ENCODE measurements at regions not wholly inside any gene's neighbourhood (a gene's known extent, or its start where the extent isn't known, plus 50 kb on each side); places are given as distances from the start of the nearest gene placed in this dataset.

GRCh38 chr3:68482565-68482964 lies 449.8 kb downstream of the TAFA4 start:
- H3K4me3 ChIP-seq (ENCODE audit: low read depth in 1 of 2, low read length in 2 of 2) = no peak overlapping the region

GRCh38 chr3:68479779-68480178 lies 452.6 kb downstream of the TAFA4 start:
- Histone ChIP-seq H3K27me3 (ENCODE audit: control insufficient read depth in 1 of 2, insufficient read depth in 2 of 2, low read length in 2 of 2) (no peaks in the 10 kb centered on the region), H3K36me3 (ENCODE audit: control insufficient read depth in 2 of 2, insufficient read depth in 2 of 2, low read length in 1 of 2) (no peaks in the 10 kb centered on the region), H3K9me3 (ENCODE audit: control insufficient read depth in 2 of 2, insufficient read depth in 1 of 2, low read depth in 1 of 2, low read length in 1 of 2) (no peaks in the 10 kb centered on the region), H3K4me1 (ENCODE audit: control insufficient read depth in 2 of 2, insufficient read depth in 2 of 2, low read length in 1 of 2) (no peaks in the 10 kb centered on the region), H3K27ac (ENCODE audit: low read depth in 2 of 2, low read length in 1 of 2) (no peak overlapping the region), H3K4me3 (ENCODE audit: low read depth in 1 of 2, low read length in 2 of 2) (no peak overlapping the region)
- 81 to 82% methylated on average over 3 of the region's 3 CpGs for WGBS, 2 donors

More at GRCh38 chr3:68482565-68482964, 449.8 kb downstream of the TAFA4 start:
- H3K27ac ChIP-seq (ENCODE audit: low read depth in 2 of 2, low read length in 1 of 2) = no peak overlapping the region
- no peaks in the 10 kb centered on the region for H3K27me3 ChIP-seq (ENCODE audit: control insufficient read depth in 1 of 2, insufficient read depth in 2 of 2, low read length in 2 of 2)
- H3K4me1 ChIP-seq (ENCODE audit: control insufficient read depth in 2 of 2, insufficient read depth in 2 of 2, low read length in 1 of 2) = no peaks in the 10 kb centered on the region
- H3K36me3 ChIP-seq (ENCODE audit: control insufficient read depth in 2 of 2, insufficient read depth in 2 of 2, low read length in 1 of 2) = no peaks in the 10 kb centered on the region
- 46 to 47% methylated on average over 2 of the region's 2 CpGs for WGBS, 2 donors
- H3K9me3 ChIP-seq (ENCODE audit: control insufficient read depth in 2 of 2, insufficient read depth in 1 of 2, low read depth in 1 of 2, low read length in 1 of 2) = no peaks in the 10 kb centered on the region

DNA sequence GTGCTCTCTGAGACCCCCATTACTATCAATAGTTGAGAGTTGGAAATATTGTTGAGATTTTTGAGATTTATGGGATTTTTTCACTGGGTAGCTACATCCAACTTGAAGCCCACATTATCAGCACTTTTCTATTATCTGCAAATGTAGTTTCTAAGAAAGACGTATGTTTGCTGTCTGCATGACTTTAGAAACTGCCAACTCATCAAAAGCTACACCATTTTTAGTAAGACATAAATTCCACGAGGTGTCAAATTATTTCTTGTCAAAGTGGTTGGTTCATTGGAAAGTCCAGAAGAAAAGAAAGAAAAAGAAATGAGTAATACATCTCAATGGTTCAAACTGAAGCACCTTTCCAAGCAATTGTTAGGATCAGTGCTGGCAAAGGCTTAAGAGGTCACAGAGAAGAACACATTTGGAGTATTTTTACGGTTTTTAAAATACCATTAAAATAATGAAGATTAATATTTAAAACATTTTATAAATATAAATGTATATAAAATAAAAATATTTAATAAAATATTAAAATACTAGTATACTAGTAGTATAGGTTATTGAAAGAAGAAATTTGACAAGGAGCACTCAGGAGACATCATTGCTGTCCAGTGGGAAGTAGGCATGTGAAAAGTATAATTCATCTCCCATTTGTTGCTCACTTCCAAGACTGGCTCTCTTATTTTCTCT lies 463.5 kb downstream of the TAFA4 start:
- WGBS, 2 donors = 68 to 72% methylated on average over 3 of the region's 3 CpGs
- H3K4me1 ChIP-seq (ENCODE audit: control insufficient read depth in 2 of 2, insufficient read depth in 2 of 2, low read length in 1 of 2) = no peaks in the 10 kb centered on the region
- no peaks in the 10 kb centered on the region for H3K27me3 ChIP-seq (ENCODE audit: control insufficient read depth in 1 of 2, insufficient read depth in 2 of 2, low read length in 2 of 2)
- no peak overlapping the region for H3K27ac ChIP-seq (ENCODE audit: low read depth in 2 of 2, low read length in 1 of 2)
- no peaks in the 10 kb centered on the region for H3K36me3 ChIP-seq (ENCODE audit: control insufficient read depth in 2 of 2, insufficient read depth in 2 of 2, low read length in 1 of 2)
- no peak overlapping the region for H3K4me3 ChIP-seq (ENCODE audit: low read depth in 1 of 2, low read length in 2 of 2)
- peaks cover 0 to 2% of the 10 kb centered on the region in 2 donors for H3K9me3 ChIP-seq (ENCODE audit: control insufficient read depth in 2 of 2, insufficient read depth in 1 of 2, low read depth in 1 of 2, low read length in 1 of 2)

DNA sequence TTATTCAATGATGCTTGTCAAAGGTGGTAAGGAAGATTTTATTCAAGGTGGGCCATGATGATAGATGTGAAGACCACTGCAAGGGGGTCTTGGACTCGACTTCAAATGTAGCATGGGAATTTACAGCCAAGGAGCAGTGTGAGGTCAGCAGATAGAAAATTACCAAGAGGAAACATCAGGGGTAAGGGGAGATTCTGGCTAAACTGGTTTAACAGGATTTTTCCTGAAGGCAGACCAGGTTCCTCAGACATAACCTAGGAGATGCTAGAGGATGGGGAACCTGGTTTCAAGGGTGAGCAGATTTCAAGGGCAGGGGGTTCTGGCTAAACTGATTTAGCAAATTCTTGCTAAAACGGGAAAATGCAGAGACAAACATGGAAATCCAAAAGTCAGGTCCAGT lies 464.9 kb downstream of the TAFA4 start:
- Histone ChIP-seq H3K27me3 (ENCODE audit: control insufficient read depth in 1 of 2, insufficient read depth in 2 of 2, low read length in 2 of 2) (no peaks in the 10 kb centered on the region), H3K4me3 (ENCODE audit: low read depth in 1 of 2, low read length in 2 of 2) (no peak overlapping the region), H3K36me3 (ENCODE audit: control insufficient read depth in 2 of 2, insufficient read depth in 2 of 2, low read length in 1 of 2) (no peaks in the 10 kb centered on the region), H3K27ac (ENCODE audit: low read depth in 2 of 2, low read length in 1 of 2) (no peak overlapping the region), H3K4me1 (ENCODE audit: control insufficient read depth in 2 of 2, insufficient read depth in 2 of 2, low read length in 1 of 2) (no peaks in the 10 kb centered on the region), H3K9me3 (ENCODE audit: control insufficient read depth in 2 of 2, insufficient read depth in 1 of 2, low read depth in 1 of 2, low read length in 1 of 2) (peaks cover 0 to 2% of the 10 kb centered on the region in 2 donors)
- 50 to 59% methylated on average over 2 of the region's 2 CpGs for WGBS, 2 donors

- Histone ChIP-seq H3K36me3 (ENCODE audit: control insufficient read depth in 2 of 2, insufficient read depth in 2 of 2, low read length in 1 of 2) (no peaks in the 10 kb centered on the region), H3K27ac (ENCODE audit: low read depth in 2 of 2, low read length in 1 of 2) (no peak overlapping the region), H3K4me1 (ENCODE audit: control insufficient read depth in 2 of 2, insufficient read depth in 2 of 2, low read length in 1 of 2) (no peaks in the 10 kb centered on the region), H3K9me3 (ENCODE audit: control insufficient read depth in 2 of 2, insufficient read depth in 1 of 2, low read depth in 1 of 2, low read length in 1 of 2) (no peaks in the 10 kb centered on the region), H3K4me3 (ENCODE audit: low read depth in 1 of 2, low read length in 2 of 2) (no peak overlapping the region), H3K27me3 (ENCODE audit: control insufficient read depth in 1 of 2, insufficient read depth in 2 of 2, low read length in 2 of 2) (no peaks in the 10 kb centered on the region)
- 54 to 61% methylated on average over 2 of the region's 2 CpGs for WGBS, 2 donors
Measured at GRCh38 chr3:68458581-68458980, 473.8 kb downstream of the TAFA4 start.

DNA sequence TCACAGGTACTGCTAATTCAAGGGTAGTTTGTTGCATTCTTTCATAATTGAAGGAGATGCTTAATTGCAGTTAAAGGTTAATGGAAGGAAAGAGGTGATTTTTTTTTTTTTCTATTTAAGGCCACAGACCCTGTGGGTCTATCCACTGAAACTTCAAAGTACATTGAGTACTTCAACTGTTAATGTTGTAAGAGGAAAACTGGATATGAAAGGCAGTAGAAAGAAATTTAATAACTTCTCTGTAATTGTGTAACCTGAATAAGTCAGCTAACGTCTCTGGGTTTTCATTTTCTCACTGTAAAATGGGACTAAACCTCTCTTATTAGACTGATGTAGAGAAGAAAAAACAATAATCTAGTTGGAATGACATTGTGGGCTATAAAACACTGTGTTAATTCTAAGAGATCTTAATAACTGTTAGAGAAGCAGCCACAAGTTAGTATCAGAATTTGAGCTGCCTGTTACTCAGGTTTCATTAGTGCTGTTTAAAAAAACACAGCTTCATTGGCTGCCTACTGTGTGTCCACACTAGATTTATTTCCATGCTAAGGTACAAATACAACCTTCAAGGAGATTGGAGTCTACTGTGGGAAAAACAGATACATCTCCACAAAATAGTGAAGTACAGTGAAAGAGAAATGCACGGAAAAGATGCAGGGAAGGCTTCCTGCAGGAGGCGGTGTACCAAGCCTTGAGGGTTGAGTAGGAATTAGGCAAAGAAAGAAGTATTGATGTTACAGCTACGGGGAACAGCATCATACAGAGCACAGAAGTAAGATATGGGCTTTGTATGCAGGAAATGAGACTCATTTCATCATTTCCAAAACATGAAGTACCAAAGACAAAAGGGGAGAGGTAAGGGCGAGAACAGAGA lies 483.6 kb downstream of the TAFA4 start:
- no peaks in the 10 kb centered on the region for H3K36me3 ChIP-seq (ENCODE audit: control insufficient read depth in 2 of 2, insufficient read depth in 2 of 2, low read length in 1 of 2)
- no peaks in the 10 kb centered on the region for H3K27me3 ChIP-seq (ENCODE audit: control insufficient read depth in 1 of 2, insufficient read depth in 2 of 2, low read length in 2 of 2)
- H3K27ac ChIP-seq (ENCODE audit: low read depth in 2 of 2, low read length in 1 of 2) = no peak overlapping the region
- H3K9me3 ChIP-seq (ENCODE audit: control insufficient read depth in 2 of 2, insufficient read depth in 1 of 2, low read depth in 1 of 2, low read length in 1 of 2) = no peaks in the 10 kb centered on the region
- WGBS, 2 donors = 75 to 76% methylated on average over 5 of the region's 5 CpGs
- no peaks in the 10 kb centered on the region for H3K4me1 ChIP-seq (ENCODE audit: control insufficient read depth in 2 of 2, insufficient read depth in 2 of 2, low read length in 1 of 2)
- no peak overlapping the region for H3K4me3 ChIP-seq (ENCODE audit: low read depth in 1 of 2, low read length in 2 of 2)

DNA sequence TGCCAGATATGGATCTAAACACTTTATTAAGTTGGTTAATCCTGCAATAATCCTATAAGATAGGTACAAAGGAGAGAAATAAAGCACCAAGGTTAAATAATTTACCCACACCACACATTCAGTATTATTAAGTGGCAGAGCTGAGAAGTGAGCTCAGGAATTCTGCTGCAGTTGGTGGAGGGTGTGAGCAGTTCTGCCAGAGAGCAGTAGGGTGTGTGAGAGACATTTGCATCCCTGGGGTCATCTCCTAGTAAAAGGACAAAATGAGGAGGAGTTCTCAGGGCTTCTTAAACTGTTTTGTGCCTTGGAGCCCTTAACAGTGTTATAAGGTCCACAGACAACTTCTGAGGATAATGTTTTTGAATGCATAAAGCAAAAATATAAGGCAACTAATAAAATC lies 484.5 kb downstream of the TAFA4 start:
- Histone ChIP-seq H3K9me3 (ENCODE audit: control insufficient read depth in 2 of 2, insufficient read depth in 1 of 2, low read depth in 1 of 2, low read length in 1 of 2) (no peaks in the 10 kb centered on the region), H3K27me3 (ENCODE audit: control insufficient read depth in 1 of 2, insufficient read depth in 2 of 2, low read length in 2 of 2) (no peaks in the 10 kb centered on the region), H3K4me3 (ENCODE audit: low read depth in 1 of 2, low read length in 2 of 2) (no peak overlapping the region), H3K36me3 (ENCODE audit: control insufficient read depth in 2 of 2, insufficient read depth in 2 of 2, low read length in 1 of 2) (no peaks in the 10 kb centered on the region), H3K4me1 (ENCODE audit: control insufficient read depth in 2 of 2, insufficient read depth in 2 of 2, low read length in 1 of 2) (no peaks in the 10 kb centered on the region), H3K27ac (ENCODE audit: low read depth in 2 of 2, low read length in 1 of 2) (no peak overlapping the region)

GRCh38 chr3:68441054-68441453 lies 491.3 kb downstream of the TAFA4 start:
- 72 to 82% methylated on average over 1 of the region's 1 CpG for WGBS, 2 donors
- Histone ChIP-seq H3K4me1 (ENCODE audit: control insufficient read depth in 2 of 2, insufficient read depth in 2 of 2, low read length in 1 of 2) (no peaks in the 10 kb centered on the region), H3K9me3 (ENCODE audit: control insufficient read depth in 2 of 2, insufficient read depth in 1 of 2, low read depth in 1 of 2, low read length in 1 of 2) (peaks cover 0 to 2% of the 10 kb centered on the region in 2 donors), H3K36me3 (ENCODE audit: control insufficient read depth in 2 of 2, insufficient read depth in 2 of 2, low read length in 1 of 2) (no peaks in the 10 kb centered on the region), H3K27me3 (ENCODE audit: control insufficient read depth in 1 of 2, insufficient read depth in 2 of 2, low read length in 2 of 2) (no peaks in the 10 kb centered on the region), H3K27ac (ENCODE audit: low read depth in 2 of 2, low read length in 1 of 2) (no peak overlapping the region), H3K4me3 (ENCODE audit: low read depth in 1 of 2, low read length in 2 of 2) (no peak overlapping the region)

DNA sequence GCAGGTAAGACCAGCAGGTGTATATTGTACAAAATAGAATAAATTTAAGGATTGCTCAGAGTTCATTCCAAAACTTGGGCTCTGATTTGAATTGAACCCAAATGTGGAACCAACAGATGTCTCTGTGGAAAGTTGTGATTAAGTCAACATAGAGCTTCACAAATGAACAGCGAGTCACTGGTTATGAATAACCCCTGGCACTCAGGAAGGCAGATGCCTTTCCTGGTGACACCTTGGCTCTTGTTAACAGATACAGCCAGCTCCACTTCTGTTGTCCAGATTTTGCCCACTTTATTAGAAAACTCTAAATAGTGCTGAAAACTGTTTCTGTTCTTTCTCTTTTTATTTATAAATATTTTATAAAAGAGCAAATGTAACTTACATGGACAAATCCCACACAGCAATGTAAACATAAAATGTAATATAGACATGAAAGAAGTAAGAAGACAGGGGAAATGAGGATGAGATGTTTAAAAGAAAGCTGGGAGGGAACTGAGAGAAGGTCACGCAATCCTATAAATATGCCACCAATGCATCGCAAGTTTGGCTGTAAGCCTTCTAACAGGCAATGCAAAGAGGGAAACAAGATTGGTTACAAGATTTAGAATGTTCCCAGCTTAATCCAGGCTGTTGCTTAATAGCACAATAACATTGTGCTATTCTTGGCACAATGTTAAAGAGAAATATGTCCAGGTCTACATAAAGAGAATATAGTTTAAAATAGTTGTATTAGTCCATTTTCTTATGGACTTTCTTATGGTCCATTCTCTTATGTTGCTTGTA lies 495.5 kb downstream of the TAFA4 start:
- Histone ChIP-seq H3K4me3 (ENCODE audit: low read depth in 1 of 2, low read length in 2 of 2) (no peak overlapping the region), H3K27me3 (ENCODE audit: control insufficient read depth in 1 of 2, insufficient read depth in 2 of 2, low read length in 2 of 2) (no peaks in the 10 kb centered on the region), H3K36me3 (ENCODE audit: control insufficient read depth in 2 of 2, insufficient read depth in 2 of 2, low read length in 1 of 2) (no peaks in the 10 kb centered on the region), H3K9me3 (ENCODE audit: control insufficient read depth in 2 of 2, insufficient read depth in 1 of 2, low read depth in 1 of 2, low read length in 1 of 2) (peaks cover 0 to 2% of the 10 kb centered on the region in 2 donors), H3K27ac (ENCODE audit: low read depth in 2 of 2, low read length in 1 of 2) (no peak overlapping the region), H3K4me1 (ENCODE audit: control insufficient read depth in 2 of 2, insufficient read depth in 2 of 2, low read length in 1 of 2) (no peaks in the 10 kb centered on the region)
- WGBS, 2 donors = 65 to 67% methylated on average over 3 of the region's 3 CpGs

All from esophagus (tissue), 2 donors.